DMS53 treated with DMSO at 0.1 percent for 48 hours (cell line): ENCODE measurements at regions not wholly inside any gene's neighbourhood (a gene's known extent, or its start where the extent isn't known, plus 50 kb on each side); places are given as distances from the start of the nearest gene placed in this dataset.
"Not testable (repeated sequence)": the region's sequence is repeated elsewhere in the genome, so short reads cannot be mapped to it uniquely, and the experiment has no call there.

Source experiments
- DNase-seq: peaks from one replicate; lab custom pipeline; 2025; ENCODE audit not compliant: unreplicated experiment; lab: John Stamatoyannopoulos, UW

- DNase-seq = no peak
Measured at GRCh38 chr5:32842813-32843530, 131.9 kb downstream of the NPR3 start.

- DNase-seq = no peak
Measured at GRCh38 chr5:32843531-32843895, 132.4 kb downstream of the NPR3 start.

- DNase-seq = no peak
Measured at GRCh38 chr5:32845171-32845570, 134.1 kb downstream of the NPR3 start.

DNA sequence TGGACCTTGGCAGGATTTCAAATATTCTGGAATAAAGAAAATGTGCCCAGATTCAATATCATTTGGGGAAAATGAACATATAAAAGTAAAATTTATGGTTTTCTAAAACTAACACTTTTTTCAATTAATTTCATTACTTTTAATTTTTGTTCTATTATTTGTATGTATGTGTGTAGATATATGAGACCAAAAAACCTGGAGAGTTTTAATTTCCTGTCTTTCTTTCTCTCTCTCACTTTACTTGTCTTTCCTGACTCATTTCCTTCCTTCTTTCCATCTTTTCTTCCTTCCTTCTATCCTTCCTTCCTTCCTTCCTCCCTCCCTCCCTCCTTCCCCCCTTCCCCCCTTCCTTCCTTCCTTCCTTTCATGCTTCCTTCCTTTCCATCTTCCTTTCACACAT lies 137.0 kb downstream of the NPR3 start:
- DNase-seq = no peak

GRCh38 chr5:32848681-32849080 lies 137.6 kb downstream of the NPR3 start:
- no peak for DNase-seq

DNA sequence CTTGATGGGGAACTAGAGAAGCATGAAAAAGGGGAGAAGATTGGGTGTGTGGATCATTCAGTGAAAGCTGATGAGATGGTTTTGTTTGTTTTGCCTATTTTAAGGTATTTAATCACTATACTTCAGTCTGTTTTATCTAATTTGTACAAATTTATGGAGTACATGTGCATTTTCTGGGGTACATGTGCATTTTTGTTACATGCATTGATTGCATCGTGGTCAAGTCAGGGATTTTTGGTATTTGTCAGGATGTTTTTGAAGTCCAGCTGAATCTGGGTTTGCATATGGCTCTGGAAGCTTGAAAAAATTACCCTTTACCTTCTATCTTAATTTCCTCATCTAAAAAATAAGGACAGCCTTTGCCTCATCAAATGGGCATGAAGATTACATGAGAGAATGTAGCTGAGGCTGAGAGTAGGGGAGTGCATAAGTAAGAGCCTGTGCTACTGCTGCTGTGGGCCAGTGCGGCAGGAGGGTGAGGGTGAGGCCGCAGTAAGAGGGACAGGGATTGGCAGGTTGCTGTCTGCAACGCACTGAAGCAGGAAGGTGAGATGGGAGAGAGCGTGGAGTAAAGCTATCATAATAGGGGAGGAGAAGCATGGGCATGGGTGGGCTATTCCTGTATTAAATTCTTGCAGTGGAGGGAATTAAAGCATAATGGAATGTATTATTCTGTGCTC lies 139.8 kb downstream of the NPR3 start:
- no peak for DNase-seq

GRCh38 chr5:32851559-32852173 lies 140.5 kb downstream of the NPR3 start:
- DNase-seq = no peak

DNA sequence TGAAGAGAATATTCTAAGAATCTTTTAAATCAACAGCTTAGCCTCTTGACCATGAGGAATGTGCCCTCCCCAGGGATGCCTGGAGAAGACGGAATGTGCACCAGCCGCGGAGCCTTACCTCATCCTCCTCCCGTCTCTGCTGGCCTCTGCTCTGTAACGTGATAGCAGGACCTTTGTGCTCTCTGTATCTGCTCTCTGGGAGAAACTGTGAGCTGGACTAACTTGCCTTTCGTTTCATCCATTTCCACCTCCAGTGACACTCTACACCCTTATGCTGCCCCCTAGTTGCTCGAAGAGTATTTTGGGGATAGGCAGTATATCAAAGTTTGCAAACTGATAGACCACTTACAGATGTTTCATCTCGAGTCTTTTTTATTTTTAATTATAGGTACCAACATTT lies 141.4 kb downstream of the NPR3 start:
- no peak for DNase-seq

GRCh38 chr5:32852976-32853375 lies 141.9 kb downstream of the NPR3 start:
- no peak for DNase-seq

GRCh38 chr5:32854473-32854872 lies 143.4 kb downstream of the NPR3 start:
- no peak for DNase-seq

- DNase-seq = no peak
Measured at GRCh38 chr5:32859211-32859641, 148.1 kb downstream of the NPR3 start.

GRCh38 chr5:32865475-32865874 lies 154.4 kb downstream of the NPR3 start:
- no peak for DNase-seq

GRCh38 chr5:32866138-32866537 lies 155.0 kb downstream of the NPR3 start:
- no peak for DNase-seq

- DNase-seq = no peak
Measured at GRCh38 chr5:32869216-32869615, 158.1 kb downstream of the NPR3 start.

DNA sequence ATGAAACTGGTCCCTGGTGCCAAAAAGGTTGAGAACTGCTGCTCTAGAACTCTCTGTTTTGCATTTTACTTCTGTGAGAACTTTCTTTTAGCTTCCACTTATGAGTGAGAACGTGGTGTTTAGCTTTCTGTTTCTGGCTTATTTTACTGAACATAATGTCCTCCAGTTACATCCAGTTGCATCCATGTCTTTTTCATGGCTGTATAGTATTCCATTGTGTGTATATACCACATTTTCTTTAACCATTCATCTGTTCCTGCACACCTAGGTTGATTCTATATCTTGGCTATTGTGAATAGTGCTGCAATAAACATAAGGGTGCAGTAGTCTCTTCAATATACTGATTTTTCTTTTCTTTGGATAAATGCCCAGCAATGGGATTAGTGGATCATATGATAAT lies 165.7 kb downstream of the NPR3 start:
- DNase-seq = no peak

GRCh38 chr5:32879364-32879763 lies 168.2 kb downstream of the NPR3 start:
- DNase-seq = not testable (repeated sequence)

- no peak for DNase-seq
Measured at GRCh38 chr5:32880796-32881195, 169.7 kb downstream of the NPR3 start.

DNA sequence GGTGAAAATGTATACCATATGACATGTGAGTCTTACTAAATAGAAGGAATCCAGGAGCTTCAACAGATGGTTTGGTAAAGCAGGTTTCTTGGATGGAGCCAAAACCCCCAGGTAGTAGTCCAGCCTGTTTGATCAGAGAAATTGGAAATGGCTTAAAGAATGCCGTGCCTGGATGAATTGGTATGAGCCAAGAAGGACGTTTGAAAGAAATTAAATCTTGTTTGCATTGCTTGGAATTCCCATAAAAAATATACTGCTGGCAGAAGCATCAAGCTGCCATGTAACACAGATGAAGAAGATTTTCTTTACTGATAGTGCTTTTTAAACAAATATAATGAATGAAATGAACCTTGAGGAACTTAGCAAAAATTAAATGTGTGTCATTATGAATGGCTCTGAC lies 176.3 kb downstream of the NPR3 start:
- DNase-seq = no peak

- no peak for DNase-seq
Measured at GRCh38 chr5:32889078-32889477, 178.0 kb downstream of the NPR3 start.

- no peak for DNase-seq
Measured at GRCh38 chr5:32903613-32904012, 192.5 kb downstream of the NPR3 start.

DNA sequence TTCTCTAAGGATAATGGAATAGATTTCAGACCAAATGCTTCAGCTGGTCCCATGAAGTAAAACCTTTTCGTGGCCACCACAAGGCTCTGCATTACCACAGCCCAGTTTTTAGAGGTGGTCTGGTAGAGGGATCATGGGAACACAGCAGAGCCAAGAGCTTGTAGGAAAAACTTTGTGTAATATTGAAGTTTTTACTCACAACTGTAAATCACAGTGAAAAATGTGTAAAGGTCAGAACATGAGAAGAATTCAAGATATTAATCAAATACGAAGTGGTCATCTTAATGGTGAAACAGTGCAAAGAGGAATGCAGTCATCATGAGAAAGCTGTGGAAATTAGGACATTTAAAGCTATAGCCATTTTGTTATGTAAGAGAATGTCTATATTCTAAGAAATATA lies 197.5 kb downstream of the NPR3 start:
- no peak for DNase-seq

GRCh38 chr5:32909207-32909606 lies 198.1 kb downstream of the NPR3 start:
- DNase-seq = no peak
